ENCODE measurements at regions not wholly inside any gene's neighbourhood (a gene's known extent, or its start where the extent isn't known, plus 50 kb on each side); places are given as distances from the start of the nearest gene placed in this dataset.

- in situ Hi-C loops (cut with HindIII; ENCODE audit: low sequenced_read_pairs), result no loop called here
- no peak for TF ChIP-seq CTCF (IDR thresholded peaks at IDR 0.05; ENCODE audit: low read depth, low read length, missing control alignments)
- no peak for DNase-seq (ENCODE audit: low read depth)
- no peak overlapping the region for H3K4me3 ChIP-seq (ENCODE audit: low read depth, low read length)
Observed at GRCh38 chr21:24403221-24403620, 1204.1 kb downstream of the MRPL39 start.

DNA sequence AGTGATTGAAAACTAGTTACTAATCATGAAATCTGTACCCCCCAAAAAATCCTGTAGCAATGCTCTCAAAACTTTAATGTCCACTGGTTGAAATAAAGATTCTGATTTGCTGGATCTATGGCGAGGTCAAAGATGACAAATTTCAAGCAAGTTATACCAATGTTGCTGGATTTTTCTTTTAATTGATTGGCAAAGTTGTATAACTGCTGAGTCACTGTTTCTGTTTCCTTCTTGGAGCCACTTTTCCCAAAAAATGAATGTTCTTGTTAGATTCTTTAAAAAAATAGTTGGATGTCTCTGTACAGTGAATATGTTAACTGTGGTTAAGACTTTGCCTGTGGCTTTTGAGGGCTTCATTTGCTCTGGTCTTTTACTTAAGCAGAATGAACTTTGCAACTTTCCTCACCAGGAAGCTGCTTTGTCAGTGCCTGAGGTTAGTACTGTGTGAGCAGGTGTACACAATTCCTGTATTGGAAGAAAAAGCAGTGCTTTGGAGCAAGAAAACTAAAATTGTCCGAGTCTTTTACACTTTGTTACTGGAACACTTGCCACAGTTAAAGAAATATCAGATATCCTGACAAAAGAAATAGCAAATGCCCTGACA, 1211.9 kb downstream of the MRPL39 start:
- in situ Hi-C loops (cut with HindIII; ENCODE audit: low sequenced_read_pairs), result no loop called here
- no peak overlapping the region for H3K4me3 ChIP-seq (ENCODE audit: low read depth, low read length)
- DNase-seq (ENCODE audit: low read depth), result peak; percentile 54
- no peak for TF ChIP-seq CTCF (IDR thresholded peaks at IDR 0.05; ENCODE audit: low read depth, low read length, missing control alignments)

DNA sequence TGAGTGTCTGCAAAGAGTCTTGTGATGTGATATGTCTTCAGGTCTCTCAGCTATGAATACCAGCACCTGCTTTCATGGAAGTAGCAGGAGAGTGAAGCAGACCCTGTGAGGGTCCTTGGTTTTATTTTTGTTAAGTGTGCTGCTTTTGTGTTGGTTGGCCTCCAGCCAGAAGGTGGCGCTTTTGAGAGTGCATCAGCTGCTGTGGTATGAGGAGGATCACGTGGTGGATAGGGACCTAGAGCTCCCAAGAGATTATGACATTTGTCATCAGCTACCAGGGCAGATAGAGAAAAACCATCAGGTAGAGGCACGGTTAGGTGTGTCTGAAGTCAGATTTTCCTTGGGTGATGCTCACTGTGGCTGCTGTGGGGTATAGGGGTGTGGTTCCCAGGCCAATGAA, 1232.1 kb downstream of the MRPL39 start:
- TF ChIP-seq CTCF (IDR thresholded peaks at IDR 0.05; ENCODE audit: low read depth, low read length, missing control alignments), result no peak
- no peak for DNase-seq (ENCODE audit: low read depth)
- in situ Hi-C loops (cut with HindIII; ENCODE audit: low sequenced_read_pairs), result no loop called here
- H3K4me3 ChIP-seq (ENCODE audit: low read depth, low read length), result no peak overlapping the region

GRCh38 chr21:24372506-24372905, 1234.8 kb downstream of the MRPL39 start:
- DNase-seq (ENCODE audit: low read depth), result no peak
- TF ChIP-seq CTCF (IDR thresholded peaks at IDR 0.05; ENCODE audit: low read depth, low read length, missing control alignments), result no peak
- in situ Hi-C loops (cut with HindIII; ENCODE audit: low sequenced_read_pairs), result no loop called here
- H3K4me3 ChIP-seq (ENCODE audit: low read depth, low read length), result no peak overlapping the region

GRCh38 chr21:24369746-24370145, 1237.5 kb downstream of the MRPL39 start:
- in situ Hi-C loops (cut with HindIII; ENCODE audit: low sequenced_read_pairs), result no loop called here
- no peak overlapping the region for H3K4me3 ChIP-seq (ENCODE audit: low read depth, low read length)
- DNase-seq (ENCODE audit: low read depth), result no peak
- no peak for TF ChIP-seq CTCF (IDR thresholded peaks at IDR 0.05; ENCODE audit: low read depth, low read length, missing control alignments)

GRCh38 chr21:24369278-24369677, 1238.0 kb downstream of the MRPL39 start:
- in situ Hi-C loops (cut with HindIII; ENCODE audit: low sequenced_read_pairs), result no loop called here
- H3K4me3 ChIP-seq (ENCODE audit: low read depth, low read length), result no peak overlapping the region
- TF ChIP-seq CTCF (IDR thresholded peaks at IDR 0.05; ENCODE audit: low read depth, low read length, missing control alignments), result no peak
- no peak for DNase-seq (ENCODE audit: low read depth)
